Epidermal melanocyte (primary cell): ENCODE measurements at regions not wholly inside any gene's neighbourhood (a gene's known extent, or its start where the extent isn't known, plus 50 kb on each side); places are given as distances from the start of the nearest gene placed in this dataset.

ENCODE experiments used
- DNase-seq: peaks from one replicate; pipeline ENCODE4 v3.0.0; 2011; ENCODE audit warnings: low spot score; ENCODE audit not compliant: insufficient read length

GRCh38 chr3:154976072-154976983 is 103.8 kb upstream of the MME start:
- no peak for DNase-seq

GRCh38 chr3:154973851-154974250 is 106.3 kb upstream of the MME start:
- DNase-seq: no peak

- DNase-seq: no peak
Observed at GRCh38 chr3:154972951-154973350, 107.2 kb upstream of the MME start.

DNA sequence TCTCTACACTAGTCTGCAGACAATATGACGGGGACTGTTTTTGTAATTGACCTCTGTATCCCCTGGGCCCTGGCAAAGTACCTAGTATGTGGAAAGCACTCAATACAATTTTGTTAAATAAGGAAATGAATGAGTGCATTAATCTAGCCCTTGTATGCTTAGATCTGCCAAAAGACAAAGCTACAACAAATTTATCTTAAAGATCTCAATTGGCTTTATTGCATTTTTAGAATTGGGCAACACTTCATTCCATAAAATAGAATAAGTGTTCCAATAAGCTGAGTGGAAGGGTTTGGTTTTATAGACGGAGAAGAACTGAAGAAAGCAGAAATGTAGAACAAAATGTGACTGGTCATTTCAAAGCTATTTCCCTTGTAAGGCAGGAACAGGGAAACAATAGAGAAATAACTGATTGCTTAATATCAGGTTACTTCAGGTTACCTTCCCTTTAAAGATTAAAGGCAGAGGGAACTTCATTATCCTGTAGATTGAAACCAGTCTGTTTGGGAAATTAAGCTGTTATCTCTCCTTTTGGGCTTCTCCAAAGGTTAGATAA is 108.3 kb upstream of the MME start:
- no peak for DNase-seq

DNA sequence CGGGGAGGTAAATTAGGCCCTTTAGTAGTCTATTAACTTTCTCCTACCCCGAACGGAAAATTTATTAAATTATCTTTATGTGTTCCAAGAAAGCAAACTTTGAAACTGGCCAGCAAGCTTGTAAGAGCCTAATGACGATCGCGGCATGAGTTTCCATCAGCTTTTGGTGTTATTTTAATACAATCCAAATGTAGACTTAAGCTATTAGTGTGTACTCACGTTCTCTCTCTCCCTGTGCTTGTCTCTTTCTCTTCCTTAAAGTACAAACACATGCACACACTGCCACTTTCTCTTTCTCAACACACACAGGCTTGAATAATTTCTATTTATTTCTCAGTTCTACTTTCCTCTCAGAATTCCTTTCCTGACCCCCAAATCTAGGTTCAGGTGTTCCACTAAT is 108.8 kb upstream of the MME start:
- no peak for DNase-seq

DNA sequence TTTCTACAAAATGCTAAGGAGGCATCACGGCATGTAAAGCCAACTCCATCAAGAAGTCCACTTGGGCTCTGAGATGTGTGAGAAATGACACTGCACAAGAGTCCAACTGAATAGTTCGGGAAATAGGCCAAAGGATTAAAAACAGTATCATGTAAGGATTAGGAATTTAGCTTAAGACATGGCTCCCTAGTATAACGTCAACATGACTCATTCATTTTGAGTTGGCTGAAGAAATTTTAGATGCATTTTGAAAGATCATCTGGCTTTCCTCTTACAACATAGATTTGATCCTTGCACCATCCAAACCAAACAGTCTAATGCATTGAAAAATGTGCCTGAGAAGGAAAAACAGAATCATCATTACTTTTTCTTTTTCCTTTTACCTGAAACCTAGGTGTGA is 109.3 kb upstream of the MME start:
- DNase-seq: no peak

DNA sequence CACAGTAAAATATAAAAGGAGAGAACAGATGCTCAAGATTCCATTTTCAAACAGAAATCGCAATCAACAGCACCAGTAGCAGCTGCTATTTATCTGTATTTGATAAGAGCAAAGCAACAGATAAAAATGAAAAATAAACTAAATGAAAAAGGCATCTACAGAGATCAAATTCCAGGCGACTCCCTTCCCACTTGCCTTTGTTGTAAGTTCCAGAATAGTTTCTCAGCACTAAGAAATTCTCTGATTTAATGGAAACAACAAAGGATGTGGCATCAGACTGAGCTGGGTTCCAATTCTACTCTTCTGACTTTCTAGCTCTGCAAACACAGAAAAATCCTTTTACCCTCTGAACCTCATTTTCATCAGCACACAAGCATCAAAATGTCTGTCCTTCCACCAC is 110.8 kb upstream of the MME start:
- DNase-seq: no peak

DNA sequence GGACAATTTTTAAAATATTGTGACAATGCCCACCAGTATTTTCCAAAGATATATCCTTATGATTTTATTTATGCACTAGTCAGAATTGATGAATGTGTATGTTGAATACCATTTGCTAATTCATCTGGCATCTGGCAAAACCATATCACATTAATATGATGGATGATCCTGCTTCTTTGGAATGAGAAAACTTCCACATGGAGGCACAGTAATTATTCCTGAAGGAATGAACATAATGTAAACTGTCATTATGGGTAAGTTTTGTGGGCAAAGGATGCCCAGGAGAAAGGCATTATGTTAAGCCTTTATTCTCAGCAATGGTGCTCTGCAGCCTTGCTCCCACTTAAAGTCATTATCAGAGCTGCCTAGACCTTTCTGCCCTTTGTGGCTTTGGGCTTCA is 113.0 kb upstream of the MME start:
- DNase-seq: no peak

DNA sequence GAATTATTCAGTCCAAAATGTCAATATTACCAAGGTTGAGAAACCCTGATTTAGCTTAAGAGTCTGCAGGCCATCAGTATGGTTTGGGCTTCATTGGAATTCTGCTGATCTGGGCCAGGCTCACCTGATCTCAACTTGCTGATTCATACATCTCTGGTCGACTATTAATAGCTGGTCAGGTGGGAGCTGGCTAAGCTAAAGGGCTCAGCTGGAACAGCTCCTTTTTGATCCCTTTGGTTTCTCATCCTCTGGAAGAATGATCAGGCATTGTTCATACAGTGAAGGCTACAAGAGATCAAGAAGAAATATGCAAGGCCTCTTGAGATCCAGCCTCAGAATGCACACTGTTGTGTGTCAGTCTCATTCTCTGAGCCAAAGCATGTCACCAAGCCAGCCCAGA is 123.3 kb upstream of the MME start:
- DNase-seq: no peak

- no peak for DNase-seq
Observed at GRCh38 chr3:154955907-154956533, 124.1 kb upstream of the MME start.

GRCh38 chr3:154954757-154955156 is 125.4 kb upstream of the MME start:
- DNase-seq: no peak

DNA sequence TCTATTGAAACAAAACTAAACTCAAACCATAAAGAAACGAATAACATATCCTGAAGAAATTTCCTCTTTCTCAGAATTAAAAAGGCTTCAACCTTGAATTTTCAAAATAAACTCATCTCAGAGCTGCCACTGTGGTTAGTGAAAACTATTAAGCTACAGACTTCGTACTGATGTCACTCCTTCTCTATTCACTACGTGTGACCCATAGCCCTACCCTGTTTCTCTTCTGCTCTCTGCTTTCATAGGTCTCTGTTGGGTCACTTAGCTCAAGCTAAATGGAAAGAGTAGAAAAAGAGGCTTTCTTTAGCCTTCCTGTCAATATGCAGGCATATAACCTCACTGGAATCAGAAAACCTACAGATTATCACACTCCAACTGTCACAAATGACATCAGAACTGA is 126.6 kb upstream of the MME start:
- DNase-seq: no peak

DNA sequence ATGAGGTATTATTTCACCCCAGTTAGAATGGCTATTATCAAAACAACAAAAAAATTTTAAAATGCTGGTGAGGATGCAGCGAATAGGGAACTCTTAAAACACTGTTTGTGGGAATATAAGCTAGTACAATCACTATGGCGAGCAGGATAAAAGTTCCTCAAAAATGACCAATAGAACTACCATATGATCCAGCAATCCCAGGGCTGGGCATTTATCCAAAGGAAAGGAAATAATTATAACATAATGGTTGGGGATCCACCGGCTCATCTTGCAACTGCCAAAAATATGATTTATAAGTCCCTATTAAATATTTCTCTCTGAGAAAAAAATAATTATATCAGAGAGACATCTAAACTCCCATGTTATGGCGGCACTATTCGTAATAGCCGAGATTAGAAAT is 127.6 kb upstream of the MME start:
- DNase-seq: no peak

DNA sequence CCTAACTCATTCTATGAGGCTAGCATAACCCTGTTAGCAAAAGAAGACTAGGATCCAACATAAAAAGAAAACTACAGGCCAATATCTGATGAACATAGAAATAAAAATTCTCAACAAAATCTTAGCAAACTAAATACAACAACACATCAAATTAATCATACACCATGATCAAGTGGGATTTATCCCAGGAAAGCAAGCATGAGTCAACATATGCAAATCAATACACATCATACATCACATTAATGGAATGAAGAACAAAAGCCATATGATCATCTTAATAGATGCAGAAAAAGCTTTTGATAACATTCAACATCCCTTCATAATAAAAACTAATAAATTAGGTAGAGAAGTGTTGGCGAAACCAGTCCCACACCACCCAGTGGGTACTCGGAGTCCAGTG is 136.1 kb upstream of the MME start:
- DNase-seq: no peak

- DNase-seq: no peak
Observed at GRCh38 chr3:154942827-154943226, 137.3 kb upstream of the MME start.

- no peak for DNase-seq
Observed at GRCh38 chr3:154936196-154936595, 143.9 kb upstream of the MME start.

DNA sequence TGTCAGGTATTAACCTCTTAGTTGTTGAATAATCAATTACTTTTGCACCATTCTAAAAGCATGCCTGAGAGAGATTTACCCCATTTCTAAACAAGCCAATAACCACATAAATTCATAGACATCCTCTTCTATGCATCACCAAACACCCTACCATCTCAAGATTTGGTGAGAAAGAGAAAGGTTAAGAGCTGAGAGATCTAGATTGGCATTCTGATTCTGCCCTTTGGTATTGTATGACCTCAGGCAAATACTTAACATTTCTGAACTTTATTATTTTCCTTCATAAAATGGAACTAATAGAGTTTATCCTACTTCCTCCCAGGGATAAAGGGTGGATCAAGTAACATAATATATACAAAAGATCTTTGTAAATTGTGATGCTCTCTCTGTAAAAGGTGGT is 146.5 kb upstream of the MME start:
- no peak for DNase-seq

GRCh38 chr3:154932633-154933032 is 147.5 kb upstream of the MME start:
- no peak for DNase-seq

GRCh38 chr3:154931484-154931883 is 148.6 kb upstream of the MME start:
- DNase-seq: no peak

DNA sequence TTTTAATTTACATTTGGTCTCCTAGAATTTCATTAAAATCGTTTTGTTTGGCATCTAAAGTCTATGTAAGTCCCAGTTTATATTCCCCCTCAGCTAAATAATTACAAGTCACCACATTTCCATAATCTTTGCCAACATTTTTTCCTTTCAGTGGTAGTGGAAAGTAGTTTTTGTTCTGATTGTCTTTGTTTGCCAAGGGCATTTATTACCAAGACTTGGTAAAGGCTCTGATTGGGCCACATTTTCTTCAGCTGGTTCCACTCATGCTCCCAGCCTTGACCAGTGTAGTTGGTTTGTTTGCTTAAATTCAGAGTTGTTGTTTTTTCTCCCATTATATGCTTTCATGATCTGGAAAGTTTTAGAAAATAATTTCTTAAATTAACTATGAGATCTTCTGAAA is 153.4 kb upstream of the MME start:
- DNase-seq: peak; percentile 41

- no peak for DNase-seq
Observed at GRCh38 chr3:154921351-154921750, 158.8 kb upstream of the MME start.

- no peak for DNase-seq
Observed at GRCh38 chr3:154919226-154919625, 160.9 kb upstream of the MME start.

DNA sequence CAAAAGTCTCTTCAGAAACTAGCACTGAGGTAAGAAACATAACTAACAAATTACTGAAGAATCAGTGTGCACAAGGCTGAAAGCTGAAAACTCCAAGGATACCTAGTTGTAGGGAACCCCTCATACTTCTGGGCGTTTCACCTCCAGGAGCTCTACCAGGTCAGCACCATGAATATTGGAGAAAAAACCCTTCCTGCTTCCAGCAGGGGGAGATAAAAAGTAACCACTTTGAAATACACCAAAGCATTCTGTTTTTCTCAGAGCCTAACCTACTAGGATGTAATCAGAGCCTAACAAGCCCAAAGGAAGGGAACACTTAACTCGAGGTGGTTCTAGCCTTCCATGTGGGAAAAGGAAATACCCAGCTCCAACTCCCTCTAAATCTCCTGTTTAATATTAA is 175.8 kb upstream of the MME start:
- DNase-seq: no peak
